ENCODE measurements at regions not wholly inside any gene's neighbourhood (a gene's known extent, or its start where the extent isn't known, plus 50 kb on each side); places are given as distances from the start of the nearest gene placed in this dataset.

DNA sequence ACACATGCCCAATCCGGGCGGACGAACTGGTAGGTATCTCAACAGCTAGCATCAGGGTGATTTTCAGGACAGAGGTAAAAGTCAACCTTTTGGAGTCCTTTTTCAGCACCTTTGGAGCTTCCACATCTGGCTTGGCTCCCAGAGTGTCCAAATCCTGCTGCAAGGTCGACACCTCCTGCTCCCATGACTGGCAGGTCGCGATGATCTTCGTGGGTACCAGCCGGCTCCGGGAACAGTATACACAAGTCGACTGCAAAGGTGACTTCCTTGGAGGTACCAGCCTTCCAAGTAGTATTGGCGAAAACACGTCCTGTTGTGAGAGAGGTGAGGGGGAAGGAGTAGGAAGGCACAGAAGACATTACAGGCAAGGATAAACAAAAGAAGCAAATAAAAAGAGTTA is 672.7 kb downstream of the TMEM121 start:
- H3K4me3 Mint-ChIP-seq, result no peak overlapping the region
- no peak overlapping the region for H3K4me3 ChIP-seq (ENCODE audit: control extremely low read depth in 1 of 5, extremely low read depth in 1 of 5, insufficient read depth in 1 of 5, low read depth in 2 of 5, low read length in 4 of 5)
- H2AFZ ChIP-seq (ENCODE audit: insufficient read depth, low read depth, low read length, poor library complexity, severe bottlenecking), result no peak overlapping the region
- H3K4me1 ChIP-seq (ENCODE audit: control insufficient read depth in 2 of 2, insufficient read depth in 2 of 2, low read length in 2 of 2), result no peaks in the 10 kb centered on the region
- ATAC-seq (ENCODE audit: low read depth) (no peak), DNase-seq (no peak)
- H3K27ac ChIP-seq (ENCODE audit: low read length in 2 of 2), result no peak overlapping the region
- ChIA-PET CTCF (interaction anchor here (1.1 kb wide), 1 partner anchor 666 kb away, joined by 3 read pairs; no protein-coding TSS in a partner anchor), POLR2A (no interaction called here)
- no peaks in the 10 kb centered on the region for H3K9me3 ChIP-seq (ENCODE audit: control extremely low read depth in 1 of 3, control insufficient read depth in 2 of 3, insufficient read depth in 1 of 3, low read length in 2 of 3)
- H3K36me3 ChIP-seq (replicated peaks in 1 of 2; ENCODE audit: control extremely low read depth in 1 of 2, control insufficient read depth in 1 of 2, extremely low read depth in 1 of 2, insufficient read depth in 2 of 2, low read length in 1 of 2), result no peaks in the 10 kb centered on the region
- no peaks in the 10 kb centered on the region for H3K79me2 ChIP-seq (ENCODE audit: control insufficient read depth, insufficient read depth, low read length)
- H3K27me3 ChIP-seq (replicated peaks in 1 of 4; ENCODE audit: control extremely low read depth in 1 of 4, control insufficient read depth in 3 of 4, insufficient read depth in 4 of 4, low read length in 3 of 4), result no peaks in the 10 kb centered on the region
- H3K27me3 Mint-ChIP-seq, result peaks cover 23% of the 10 kb centered on the region
- H3K9me3 Mint-ChIP-seq (ENCODE audit: insufficient read depth), result no peaks in the 10 kb centered on the region
- no peak overlapping the region for H3K4me2 ChIP-seq (replicated peaks; ENCODE audit: low read depth, low read length, poor library complexity, severe bottlenecking)
- no peak for TF ChIP-seq EZH2 (IDR thresholded peaks at IDR 0.05; ENCODE audit: borderline replicate concordance, insufficient read depth, low read depth, low read length, poor library complexity, severe bottlenecking)
- TF ChIP-seq, protein P1, sequence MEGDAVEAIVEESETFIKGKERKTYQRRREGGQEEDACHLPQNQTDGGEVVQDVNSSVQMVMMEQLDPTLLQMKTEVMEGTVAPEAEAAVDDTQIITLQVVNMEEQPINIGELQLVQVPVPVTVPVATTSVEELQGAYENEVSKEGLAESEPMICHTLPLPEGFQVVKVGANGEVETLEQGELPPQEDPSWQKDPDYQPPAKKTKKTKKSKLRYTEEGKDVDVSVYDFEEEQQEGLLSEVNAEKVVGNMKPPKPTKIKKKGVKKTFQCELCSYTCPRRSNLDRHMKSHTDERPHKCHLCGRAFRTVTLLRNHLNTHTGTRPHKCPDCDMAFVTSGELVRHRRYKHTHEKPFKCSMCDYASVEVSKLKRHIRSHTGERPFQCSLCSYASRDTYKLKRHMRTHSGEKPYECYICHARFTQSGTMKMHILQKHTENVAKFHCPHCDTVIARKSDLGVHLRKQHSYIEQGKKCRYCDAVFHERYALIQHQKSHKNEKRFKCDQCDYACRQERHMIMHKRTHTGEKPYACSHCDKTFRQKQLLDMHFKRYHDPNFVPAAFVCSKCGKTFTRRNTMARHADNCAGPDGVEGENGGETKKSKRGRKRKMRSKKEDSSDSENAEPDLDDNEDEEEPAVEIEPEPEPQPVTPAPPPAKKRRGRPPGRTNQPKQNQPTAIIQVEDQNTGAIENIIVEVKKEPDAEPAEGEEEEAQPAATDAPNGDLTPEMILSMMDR (IDR thresholded peaks at IDR 0.05), result no peak
- H3K9ac ChIP-seq (ENCODE audit: low read length), result no peak overlapping the region
- H3K4me1 Mint-ChIP-seq, result no peaks in the 10 kb centered on the region
- 94% methylated on average over 9 of the region's 12 CpGs for WGBS (ENCODE audit: insufficient coverage)
- no peak overlapping the region for H3K27ac Mint-ChIP-seq
- H4K20me1 ChIP-seq (ENCODE audit: control insufficient read depth, insufficient read depth, low read length, poor library complexity, severe bottlenecking), result no peaks in the 10 kb centered on the region
- intact Hi-C loops (cut with micrococcal nuclease), result no loop called here

DNA sequence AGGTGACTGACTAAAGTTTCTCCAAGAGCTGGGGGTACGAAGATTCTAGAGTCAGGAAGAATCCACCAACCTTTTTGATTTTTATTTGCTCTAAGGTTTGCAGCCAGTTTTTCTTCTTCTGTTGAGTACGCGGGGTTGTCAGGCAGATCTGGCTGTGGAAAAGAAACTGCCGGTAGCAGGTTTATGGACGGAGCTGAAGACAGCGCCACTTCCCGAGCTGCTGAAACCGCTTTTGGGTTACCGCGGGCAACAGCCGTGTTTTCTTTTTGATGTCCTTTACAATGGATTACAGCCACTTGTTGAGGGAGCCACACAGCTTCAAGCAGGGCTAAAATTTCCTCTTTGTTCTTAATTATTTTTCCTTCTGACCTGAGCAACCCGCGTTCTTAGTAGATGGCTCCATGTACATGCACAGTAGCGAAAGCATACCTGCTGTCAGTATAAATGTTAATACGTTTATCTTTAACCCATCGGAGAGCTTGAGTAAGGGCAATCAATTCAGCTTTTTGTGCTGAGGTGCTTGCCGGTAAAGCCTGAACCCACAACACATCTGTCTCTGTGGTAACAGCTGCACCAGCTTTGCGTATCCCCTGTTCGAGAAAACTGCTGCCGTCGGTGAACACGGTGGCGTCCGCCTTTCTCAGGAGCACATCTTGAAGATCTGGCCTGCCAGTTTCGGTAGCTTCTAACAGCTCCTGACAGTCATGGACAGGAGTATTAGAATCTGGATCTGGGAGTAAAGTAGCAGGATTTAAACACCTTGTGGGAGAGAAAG is 674.3 kb downstream of the TMEM121 start:
- ChIA-PET POLR2A (no interaction called here), CTCF (interaction anchor here (1.2 kb wide), 1 partner anchor 10 kb away, joined by 3 read pairs; no protein-coding TSS in a partner anchor)
- Mint-ChIP-seq H3K9me3 (ENCODE audit: insufficient read depth) (no peaks in the 10 kb centered on the region), H3K27ac (no peak overlapping the region), H3K4me1 (no peaks in the 10 kb centered on the region), H3K27me3 (peaks cover 29% of the 10 kb centered on the region), H3K4me3 (no peak overlapping the region)
- H3K4me2 ChIP-seq (replicated peaks; ENCODE audit: low read depth, low read length, poor library complexity, severe bottlenecking), result no peak overlapping the region
- H4K20me1 ChIP-seq (ENCODE audit: control insufficient read depth, insufficient read depth, low read length, poor library complexity, severe bottlenecking), result no peaks in the 10 kb centered on the region
- intact Hi-C loops (cut with micrococcal nuclease), result no loop called here
- DNase-seq (no peak), ATAC-seq (ENCODE audit: low read depth) (no peak)
- no peaks in the 10 kb centered on the region for H3K36me3 ChIP-seq (replicated peaks in 1 of 2; ENCODE audit: control extremely low read depth in 1 of 2, control insufficient read depth in 1 of 2, extremely low read depth in 1 of 2, insufficient read depth in 2 of 2, low read length in 1 of 2)
- no peaks in the 10 kb centered on the region for H3K27me3 ChIP-seq (replicated peaks in 1 of 4; ENCODE audit: control extremely low read depth in 1 of 4, control insufficient read depth in 3 of 4, insufficient read depth in 4 of 4, low read length in 3 of 4)
- H2AFZ ChIP-seq (ENCODE audit: insufficient read depth, low read depth, low read length, poor library complexity, severe bottlenecking), result no peak overlapping the region
- H3K9ac ChIP-seq (ENCODE audit: low read length), result no peak overlapping the region
- H3K4me3 ChIP-seq (ENCODE audit: control extremely low read depth in 1 of 5, extremely low read depth in 1 of 5, insufficient read depth in 1 of 5, low read depth in 2 of 5, low read length in 4 of 5), result no peak overlapping the region
- 94% methylated on average over 19 of the region's 25 CpGs for WGBS (ENCODE audit: insufficient coverage)
- H3K27ac ChIP-seq (ENCODE audit: low read length in 2 of 2), result no peak overlapping the region
- H3K4me1 ChIP-seq (ENCODE audit: control insufficient read depth in 2 of 2, insufficient read depth in 2 of 2, low read length in 2 of 2), result no peaks in the 10 kb centered on the region
- no peaks in the 10 kb centered on the region for H3K79me2 ChIP-seq (ENCODE audit: control insufficient read depth, insufficient read depth, low read length)
- no peaks in the 10 kb centered on the region for H3K9me3 ChIP-seq (ENCODE audit: control extremely low read depth in 1 of 3, control insufficient read depth in 2 of 3, insufficient read depth in 1 of 3, low read length in 2 of 3)
- TF ChIP-seq EZH2 (IDR thresholded peaks at IDR 0.05; ENCODE audit: borderline replicate concordance, insufficient read depth, low read depth, low read length, poor library complexity, severe bottlenecking), result no peak
- TF ChIP-seq, protein P1 (IDR thresholded peaks at IDR 0.05), result no peak
